CD14-positive monocyte (primary cell): ENCODE measurements at regions not wholly inside any gene's neighbourhood (a gene's known extent, or its start where the extent isn't known, plus 50 kb on each side); places are given as distances from the start of the nearest gene placed in this dataset.

Experiments used
- DNase-seq, 3 donors: peaks; one replicate each; pipeline ENCODE4 v3.0.0-alpha.2; 2011 to 2022
- H2AFZ ChIP-seq: 2 replicates; pipeline ENCODE4 v1.6.0; 2012; ENCODE audit warnings: mild to moderate bottlenecking, low read depth, low read length, inconsistent platforms; ENCODE audit not compliant: insufficient read depth, poor library complexity, severe bottlenecking
- H3K27ac ChIP-seq, 2 donors: 1 replicate in 1 of 2; 2 replicates in 1 of 2; pipeline ENCODE4 v1.5.1; 2012 to 2013; ENCODE audit warnings: low read length in 2 of 2, control low read depth in 1 of 2, inconsistent platforms in 1 of 2, low read depth in 1 of 2, mild to moderate bottlenecking in 1 of 2
- H3K27me3 ChIP-seq, 2 donors: one replicate each; pipeline versions ENCODE4 v1.6.0 to v1.6.1; 2011 to 2013; ENCODE audit warnings: low read length in 2 of 2; ENCODE audit not compliant: control insufficient read depth in 2 of 2, insufficient read depth in 2 of 2
- H3K36me3 ChIP-seq, 2 donors: replicated peaks in 1 of 2; 1 replicate in 1 of 2; 2 replicates in 1 of 2; pipeline versions ENCODE4 v1.5.1 to v1.6.1; 2012 to 2013; ENCODE audit warnings: low read length in 2 of 2, control low read depth in 1 of 2, inconsistent platforms in 1 of 2, mild to moderate bottlenecking in 1 of 2; ENCODE audit not compliant: insufficient read depth in 2 of 2, control insufficient read depth in 1 of 2
- H3K4me1 ChIP-seq, 2 donors: 1 replicate in 1 of 2; 2 replicates in 1 of 2; pipeline versions ENCODE4 v1.5.1 to v1.6.1; 2012 to 2013; ENCODE audit warnings: low read length in 2 of 2, control low read depth in 1 of 2, inconsistent platforms in 1 of 2, mild to moderate bottlenecking in 1 of 2, moderate library complexity in 1 of 2; ENCODE audit not compliant: insufficient read depth in 2 of 2, control insufficient read depth in 1 of 2
- H3K4me2 ChIP-seq: replicated peaks from 2 replicates; pipeline ENCODE3; 2012; ENCODE audit warnings: low read length, moderate library complexity, mild to moderate bottlenecking; ENCODE audit not compliant: poor library complexity, severe bottlenecking; ENCODE audit errors: extremely low read depth
- H3K4me3 ChIP-seq, 3 experiments: fragments of 200-600 bp in 1 of 3; sonication (generic) in 1 of 3; replicated peaks in 1 of 3; 1 replicate in 2 of 3; 2 replicates in 1 of 3; pipeline ENCODE4 v1.5.1; 2011 to 2013; ENCODE audit warnings: low read length in 3 of 3, mild to moderate bottlenecking in 3 of 3, control low read depth in 2 of 3, low read depth in 2 of 3, inconsistent platforms in 1 of 3, moderate library complexity in 1 of 3
- H3K79me2 ChIP-seq: 2 replicates; pipeline ENCODE4 v1.6.0; 2012; ENCODE audit warnings: mild to moderate bottlenecking, control low read depth, inconsistent platforms, low read length, moderate library complexity; ENCODE audit not compliant: insufficient read depth
- H3K9ac ChIP-seq: 2 replicates; pipeline ENCODE4 v1.6.0; 2017; ENCODE audit warnings: low read length, mild to moderate bottlenecking; ENCODE audit not compliant: insufficient read depth, poor library complexity, severe bottlenecking
- H3K9me3 ChIP-seq, 2 donors: replicated peaks in 1 of 2; 1 replicate in 1 of 2; 2 replicates in 1 of 2; pipeline versions ENCODE4 v1.5.1 to v1.6.1; 2012 to 2013; ENCODE audit warnings: low read length in 2 of 2, control low read depth in 1 of 2; ENCODE audit not compliant: control insufficient read depth in 1 of 2, insufficient read depth in 1 of 2
- H4K20me1 ChIP-seq: 2 replicates; pipeline ENCODE4 v1.6.0; 2012; ENCODE audit warnings: mild to moderate bottlenecking, low read length, control low read depth, moderate library complexity; ENCODE audit not compliant: insufficient read depth
- H3K27ac Mint-ChIP-seq, 7 donors: one replicate each; pipeline ENCODE4 v1.8.0; 2020; ENCODE audit warnings: mild to moderate bottlenecking in 7 of 7, mixed read lengths in 7 of 7, moderate library complexity in 6 of 7, inconsistent platforms in 2 of 7
- H3K27me3 Mint-ChIP-seq, 3 donors: one replicate each; pipeline ENCODE4 v1.8.0; 2021 to 2022; ENCODE audit warnings: low read depth in 3 of 3, mild to moderate bottlenecking in 3 of 3, mixed read lengths in 3 of 3, moderate library complexity in 3 of 3, inconsistent platforms in 1 of 3
- H3K36me3 Mint-ChIP-seq, 2 donors: one replicate each; pipeline ENCODE4 v1.8.0; 2020; ENCODE audit warnings: mixed read lengths in 2 of 2, inconsistent platforms in 1 of 2, mild to moderate bottlenecking in 1 of 2
- H3K4me1 Mint-ChIP-seq: one replicate; pipeline ENCODE4 v1.8.0; 2020; ENCODE audit warnings: mild to moderate bottlenecking, mixed read lengths
- H3K4me3 Mint-ChIP-seq, 2 donors: one replicate each; pipeline ENCODE4 v1.8.0; 2020; ENCODE audit warnings: mild to moderate bottlenecking in 2 of 2, mixed read lengths in 2 of 2, moderate library complexity in 1 of 2
- H3K9me3 Mint-ChIP-seq, 7 donors: one replicate each; pipeline ENCODE4 v1.8.0; 2020 to 2022; ENCODE audit warnings: mixed read lengths in 7 of 7, mild to moderate bottlenecking in 6 of 7, moderate library complexity in 6 of 7, inconsistent platforms in 2 of 7
- WGBS: methylation state at CpG from one replicate; pipeline ENCODE4 v1.1.5; 2013; ENCODE audit warnings: missing lambda C conversion rate; ENCODE audit not compliant: insufficient coverage; 5-methylcytosine and 5-hydroxymethylcytosine counted together
- intact Hi-C, 2 donors: fragments of 100-400 bp; cut with micrococcal nuclease; formaldehyde crosslinking; loops; one replicate each; pipeline versions ENCODE4 v1.15.0 to v1.15.1; 2023
- TF ChIP-seq, protein P1 (sequence below): fragments of 200-600 bp; IDR thresholded peaks from one replicate; pipeline ENCODE4 v1.8.0; 2022; ENCODE audit warnings: antibody characterized with exemption, mild to moderate bottlenecking

GRCh38 chr12:24328261-24328660, 378.8 kb upstream of the SOX5 start:
- intact Hi-C loops: no loop called here
- no peaks in the 10 kb centered on the region for H3K27me3 Mint-ChIP-seq
- Histone ChIP-seq H3K9me3 (no peaks in the 10 kb centered on the region), H2AFZ (no peak overlapping the region), H4K20me1 (no peaks in the 10 kb centered on the region), H3K4me1 (no peaks in the 10 kb centered on the region), H3K36me3 (no peaks in the 10 kb centered on the region), H3K27ac (no peak overlapping the region), H3K4me2 (no peak overlapping the region), H3K27me3 (no peaks in the 10 kb centered on the region), H3K79me2 (no peaks in the 10 kb centered on the region), H3K9ac (no peak overlapping the region), H3K4me3 (no peak overlapping the region)
- peaks cover 0 to 4% (median 0%) of the 10 kb centered on the region in 7 donors for H3K9me3 Mint-ChIP-seq
- H3K4me3 Mint-ChIP-seq: no peak overlapping the region
- H3K36me3 Mint-ChIP-seq: no peaks in the 10 kb centered on the region
- no peak overlapping the region for H3K27ac Mint-ChIP-seq
- DNase-seq: no peak
- TF ChIP-seq, protein P1, sequence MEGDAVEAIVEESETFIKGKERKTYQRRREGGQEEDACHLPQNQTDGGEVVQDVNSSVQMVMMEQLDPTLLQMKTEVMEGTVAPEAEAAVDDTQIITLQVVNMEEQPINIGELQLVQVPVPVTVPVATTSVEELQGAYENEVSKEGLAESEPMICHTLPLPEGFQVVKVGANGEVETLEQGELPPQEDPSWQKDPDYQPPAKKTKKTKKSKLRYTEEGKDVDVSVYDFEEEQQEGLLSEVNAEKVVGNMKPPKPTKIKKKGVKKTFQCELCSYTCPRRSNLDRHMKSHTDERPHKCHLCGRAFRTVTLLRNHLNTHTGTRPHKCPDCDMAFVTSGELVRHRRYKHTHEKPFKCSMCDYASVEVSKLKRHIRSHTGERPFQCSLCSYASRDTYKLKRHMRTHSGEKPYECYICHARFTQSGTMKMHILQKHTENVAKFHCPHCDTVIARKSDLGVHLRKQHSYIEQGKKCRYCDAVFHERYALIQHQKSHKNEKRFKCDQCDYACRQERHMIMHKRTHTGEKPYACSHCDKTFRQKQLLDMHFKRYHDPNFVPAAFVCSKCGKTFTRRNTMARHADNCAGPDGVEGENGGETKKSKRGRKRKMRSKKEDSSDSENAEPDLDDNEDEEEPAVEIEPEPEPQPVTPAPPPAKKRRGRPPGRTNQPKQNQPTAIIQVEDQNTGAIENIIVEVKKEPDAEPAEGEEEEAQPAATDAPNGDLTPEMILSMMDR: no peak
- H3K4me1 Mint-ChIP-seq: no peaks in the 10 kb centered on the region

DNA sequence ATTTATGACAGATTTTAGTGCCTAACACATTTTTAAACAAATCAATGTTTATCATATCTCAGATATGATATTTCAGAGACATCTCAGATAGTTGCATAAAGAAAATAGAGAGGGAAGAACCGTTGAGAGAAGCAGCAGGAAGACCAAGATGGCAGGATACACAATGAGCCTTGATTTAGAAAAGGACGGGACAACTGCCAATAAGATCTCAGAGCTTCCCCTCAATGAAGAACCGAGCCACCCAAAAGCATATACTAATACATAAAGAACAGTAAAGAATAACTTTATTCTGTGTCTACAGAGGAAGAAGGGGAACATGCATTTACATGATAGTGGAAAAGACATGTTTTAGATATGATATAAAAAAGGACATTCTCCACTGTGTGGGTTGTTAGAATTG, 375.9 kb upstream of the SOX5 start:
- Histone ChIP-seq H3K27ac (no peak overlapping the region), H3K4me2 (no peak overlapping the region), H3K79me2 (no peaks in the 10 kb centered on the region), H3K9me3 (no peaks in the 10 kb centered on the region), H2AFZ (no peak overlapping the region), H4K20me1 (no peaks in the 10 kb centered on the region), H3K36me3 (no peaks in the 10 kb centered on the region), H3K9ac (no peak overlapping the region), H3K4me1 (no peaks in the 10 kb centered on the region), H3K4me3 (no peak overlapping the region), H3K27me3 (no peaks in the 10 kb centered on the region)
- Mint-ChIP-seq H3K27ac (no peak overlapping the region), H3K4me1 (no peaks in the 10 kb centered on the region), H3K4me3 (no peak overlapping the region), H3K9me3 (peaks cover 0 to 7% (median 2%) of the 10 kb centered on the region in 7 donors), H3K27me3 (no peaks in the 10 kb centered on the region), H3K36me3 (no peaks in the 10 kb centered on the region)
- intact Hi-C loops: no loop called here
- WGBS: no CpG with 5 or more reads among the region's 3 CpGs
- TF ChIP-seq, protein P1: no peak
- no peak for DNase-seq
